Nephron progenitor cell (in vitro differentiated cells): ENCODE measurements at regions not wholly inside any gene's neighbourhood (a gene's known extent, or its start where the extent isn't known, plus 50 kb on each side); places are given as distances from the start of the nearest gene placed in this dataset.

Experiments used
- DNase-seq: peaks from one replicate; pipeline ENCODE4 v3.0.0; 2021
- H3K27ac Mint-ChIP-seq: 2 replicates; pipeline ENCODE4 v1.8.0; 2021; ENCODE audit warnings: mild to moderate bottlenecking, moderate library complexity, mixed read lengths
- H3K27me3 Mint-ChIP-seq: 2 replicates; pipeline ENCODE4 v1.8.0; 2021; ENCODE audit warnings: mild to moderate bottlenecking, low read depth, mixed read lengths; ENCODE audit not compliant: poor library complexity
- H3K36me3 Mint-ChIP-seq: 2 replicates; pipeline ENCODE4 v1.8.0; 2021; ENCODE audit warnings: low read depth, mixed read lengths
- H3K4me1 Mint-ChIP-seq: 2 replicates; pipeline ENCODE4 v1.8.0; 2021; ENCODE audit warnings: mixed read lengths
- H3K4me3 Mint-ChIP-seq: 2 replicates; pipeline ENCODE4 v1.8.0; 2021; ENCODE audit warnings: mild to moderate bottlenecking, moderate library complexity, mixed read lengths
- H3K9me3 Mint-ChIP-seq: 2 replicates; pipeline ENCODE4 v1.8.0; 2021; ENCODE audit warnings: mild to moderate bottlenecking, moderate library complexity, mixed read lengths
- TF ChIP-seq, protein P1 (sequence below): fragments of 200-600 bp; sonication (generic); IDR thresholded peaks from 2 replicates; pipeline ENCODE4 v1.5.0; 2021; ENCODE audit warnings: antibody characterized with exemption

DNA sequence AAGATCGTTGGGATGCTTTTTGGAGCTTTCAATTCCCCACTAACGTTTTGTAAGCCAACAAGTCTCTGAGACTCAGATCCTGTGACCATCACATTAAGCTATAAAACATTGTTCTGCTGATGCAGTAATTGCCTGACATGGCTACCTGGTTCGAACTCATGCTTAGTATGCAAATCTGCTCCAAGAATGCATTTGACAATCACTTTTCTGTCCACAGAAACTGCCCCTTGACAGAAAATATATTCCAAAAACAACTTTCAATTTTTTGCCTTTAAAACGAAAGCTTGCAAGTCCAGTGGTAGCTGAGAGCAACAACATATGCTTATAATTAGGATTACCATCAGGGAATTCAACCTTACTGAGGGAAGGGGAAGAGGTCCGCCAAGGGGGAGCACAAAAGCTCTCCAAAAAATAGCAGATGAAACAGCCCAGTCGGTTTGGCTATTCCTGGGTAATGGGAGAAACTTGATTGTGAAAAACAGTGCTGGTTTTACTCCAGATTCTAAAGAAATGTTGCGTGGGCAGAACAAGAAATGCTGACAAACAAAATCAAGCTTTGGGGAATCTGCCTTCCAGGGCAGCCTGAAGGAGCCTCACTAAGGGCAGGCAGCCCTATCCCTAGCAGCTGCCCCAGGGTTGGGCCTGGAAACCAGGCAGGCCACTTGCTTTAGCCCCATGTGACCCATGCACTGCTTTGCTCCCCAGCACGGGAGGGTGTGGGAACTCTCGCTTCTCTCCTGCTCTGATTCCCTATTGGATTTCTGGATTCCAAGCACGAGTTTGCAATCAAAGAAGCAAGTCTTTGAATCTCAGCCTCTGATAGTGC is 160.7 kb upstream of the LDB2 start:
- TF ChIP-seq, protein P1, sequence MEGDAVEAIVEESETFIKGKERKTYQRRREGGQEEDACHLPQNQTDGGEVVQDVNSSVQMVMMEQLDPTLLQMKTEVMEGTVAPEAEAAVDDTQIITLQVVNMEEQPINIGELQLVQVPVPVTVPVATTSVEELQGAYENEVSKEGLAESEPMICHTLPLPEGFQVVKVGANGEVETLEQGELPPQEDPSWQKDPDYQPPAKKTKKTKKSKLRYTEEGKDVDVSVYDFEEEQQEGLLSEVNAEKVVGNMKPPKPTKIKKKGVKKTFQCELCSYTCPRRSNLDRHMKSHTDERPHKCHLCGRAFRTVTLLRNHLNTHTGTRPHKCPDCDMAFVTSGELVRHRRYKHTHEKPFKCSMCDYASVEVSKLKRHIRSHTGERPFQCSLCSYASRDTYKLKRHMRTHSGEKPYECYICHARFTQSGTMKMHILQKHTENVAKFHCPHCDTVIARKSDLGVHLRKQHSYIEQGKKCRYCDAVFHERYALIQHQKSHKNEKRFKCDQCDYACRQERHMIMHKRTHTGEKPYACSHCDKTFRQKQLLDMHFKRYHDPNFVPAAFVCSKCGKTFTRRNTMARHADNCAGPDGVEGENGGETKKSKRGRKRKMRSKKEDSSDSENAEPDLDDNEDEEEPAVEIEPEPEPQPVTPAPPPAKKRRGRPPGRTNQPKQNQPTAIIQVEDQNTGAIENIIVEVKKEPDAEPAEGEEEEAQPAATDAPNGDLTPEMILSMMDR, result no peak
- peaks cover 17% of the 10 kb centered on the region for H3K4me1 Mint-ChIP-seq
- no peaks in the 10 kb centered on the region for H3K36me3 Mint-ChIP-seq
- peaks cover 10% of the 10 kb centered on the region for H3K27me3 Mint-ChIP-seq
- no peak overlapping the region for H3K4me3 Mint-ChIP-seq
- H3K9me3 Mint-ChIP-seq, result no peaks in the 10 kb centered on the region
- no peak overlapping the region for H3K27ac Mint-ChIP-seq
- DNase-seq, result no peak

DNA sequence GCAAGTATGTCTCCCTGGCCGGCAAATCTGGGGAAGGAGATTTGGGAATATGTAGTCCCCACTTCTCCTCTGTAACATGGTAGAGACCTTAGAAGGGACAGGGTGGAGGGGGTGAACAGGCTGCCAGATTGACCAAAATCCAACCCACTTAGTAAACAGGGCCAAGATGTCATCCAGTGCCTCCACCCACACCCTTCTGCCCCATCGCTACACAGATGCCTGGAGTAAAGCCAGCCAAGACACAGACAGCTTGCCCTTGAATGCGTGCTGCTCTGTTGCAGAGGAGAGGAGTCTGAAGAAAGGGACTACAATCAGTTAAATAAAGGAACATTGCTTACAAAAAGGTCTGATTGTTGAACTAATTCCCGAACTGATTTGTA is 160.1 kb upstream of the LDB2 start:
- peaks cover 10% of the 10 kb centered on the region for H3K27me3 Mint-ChIP-seq
- H3K4me3 Mint-ChIP-seq, result no peak overlapping the region

DNA sequence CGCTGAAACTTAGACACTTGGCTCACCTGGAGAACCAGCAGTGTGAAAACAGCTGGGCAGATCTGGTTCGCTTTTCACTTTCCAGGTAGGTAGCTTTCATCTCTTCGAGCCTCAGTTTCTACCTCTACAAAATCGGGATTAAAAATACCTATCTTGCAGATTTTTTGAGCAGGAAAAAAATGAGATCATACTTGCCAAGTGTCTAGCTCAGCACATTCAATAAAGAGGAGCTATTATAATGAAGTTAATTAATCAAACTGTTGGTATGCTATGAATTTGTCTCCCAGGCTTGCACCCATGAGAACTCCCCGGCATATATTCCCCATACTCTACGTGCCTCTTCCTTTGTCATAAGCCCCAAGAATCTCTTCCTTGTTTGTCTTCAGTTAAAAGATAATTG is 158.6 kb upstream of the LDB2 start:
- Mint-ChIP-seq H3K27ac (no peak overlapping the region), H3K36me3 (no peaks in the 10 kb centered on the region), H3K27me3 (peaks cover 10% of the 10 kb centered on the region), H3K9me3 (no peaks in the 10 kb centered on the region), H3K4me1 (peaks cover 17% of the 10 kb centered on the region), H3K4me3 (no peak overlapping the region)
- no peak for DNase-seq
- TF ChIP-seq, protein P1, result no peak

More for the DNA sequence above, 160.1 kb upstream of the LDB2 start:
- peaks cover 17% of the 10 kb centered on the region for H3K4me1 Mint-ChIP-seq
- H3K36me3 Mint-ChIP-seq, result no peaks in the 10 kb centered on the region
- DNase-seq, result no peak
- H3K27ac Mint-ChIP-seq, result no peak overlapping the region
- TF ChIP-seq, protein P1, result no peak
- no peaks in the 10 kb centered on the region for H3K9me3 Mint-ChIP-seq

DNA sequence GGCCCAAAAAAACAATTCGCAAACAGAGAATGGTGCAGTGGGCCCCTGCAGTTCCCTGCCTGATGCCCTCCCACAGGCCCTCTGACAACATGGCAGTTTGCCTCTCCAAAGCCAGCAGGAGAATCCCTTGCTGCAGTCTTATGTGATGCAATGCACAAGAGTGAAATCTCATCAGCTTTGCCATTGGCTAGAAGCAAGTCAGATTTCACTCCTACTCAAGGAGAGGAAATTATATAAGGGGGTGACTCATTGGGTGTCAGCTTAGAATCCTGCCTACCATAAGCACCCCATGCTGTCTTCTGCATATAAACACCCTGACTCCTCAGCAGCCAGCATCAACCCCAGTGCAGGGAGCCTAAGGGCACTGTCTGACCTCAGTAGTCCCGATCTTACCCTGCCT is 157.3 kb upstream of the LDB2 start:
- Mint-ChIP-seq H3K4me1 (peaks cover 17% of the 10 kb centered on the region), H3K27ac (no peak overlapping the region), H3K36me3 (no peaks in the 10 kb centered on the region), H3K27me3 (peaks cover 6% of the 10 kb centered on the region), H3K4me3 (no peak overlapping the region), H3K9me3 (no peaks in the 10 kb centered on the region)
- DNase-seq, result no peak
- TF ChIP-seq, protein P1, result no peak

DNA sequence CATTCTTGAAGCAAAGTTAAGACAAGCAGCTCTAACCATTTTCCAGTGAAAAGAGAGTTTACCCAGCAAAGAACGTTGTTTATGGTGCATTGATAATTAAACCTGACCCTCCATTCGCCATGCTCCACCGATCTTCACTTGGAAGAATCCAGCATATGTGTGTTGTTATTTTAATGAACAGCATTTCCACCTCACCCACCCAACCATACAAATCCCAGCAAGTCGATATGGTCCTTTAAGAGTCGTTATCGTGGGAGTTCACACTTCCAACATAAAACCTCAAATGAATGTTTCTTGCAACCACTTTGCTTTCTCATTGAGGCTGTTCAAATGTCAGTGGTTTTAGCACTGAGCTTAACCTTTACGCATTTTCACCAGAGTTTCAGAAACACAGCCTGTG is 147.4 kb upstream of the LDB2 start:
- Mint-ChIP-seq H3K9me3 (peaks cover 25% of the 10 kb centered on the region), H3K4me3 (no peak overlapping the region), H3K36me3 (no peaks in the 10 kb centered on the region), H3K27ac (peak overlapping the region; percentile 64), H3K4me1 (peaks cover 16% of the 10 kb centered on the region), H3K27me3 (no peaks in the 10 kb centered on the region)
- TF ChIP-seq, protein P1, result no peak
- no peak for DNase-seq
